ENCODE measurements at regions not wholly inside any gene's neighbourhood (a gene's known extent, or its start where the extent isn't known, plus 50 kb on each side); places are given as distances from the start of the nearest gene placed in this dataset.

DNA sequence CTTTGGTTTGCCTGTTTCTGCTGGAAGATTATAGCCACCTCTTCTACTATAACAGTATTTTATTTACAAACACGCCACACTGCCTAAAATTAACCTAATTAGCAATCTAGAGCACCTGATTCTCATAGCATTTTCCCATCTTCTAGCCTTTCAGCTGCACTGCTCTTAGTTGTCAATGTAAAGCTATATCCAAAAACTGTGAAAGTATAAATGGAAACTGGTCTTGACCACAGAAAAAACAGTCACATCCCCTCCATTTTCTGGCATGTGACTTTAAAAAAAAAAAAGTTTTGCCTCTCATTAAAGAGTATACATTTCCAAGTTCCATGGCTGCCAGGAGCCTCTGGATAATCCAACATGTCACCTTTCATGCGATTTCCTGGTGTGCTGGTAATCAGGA, 287.8 kb downstream of the DTWD2 start:
- TF ChIP-seq, protein P1, sequence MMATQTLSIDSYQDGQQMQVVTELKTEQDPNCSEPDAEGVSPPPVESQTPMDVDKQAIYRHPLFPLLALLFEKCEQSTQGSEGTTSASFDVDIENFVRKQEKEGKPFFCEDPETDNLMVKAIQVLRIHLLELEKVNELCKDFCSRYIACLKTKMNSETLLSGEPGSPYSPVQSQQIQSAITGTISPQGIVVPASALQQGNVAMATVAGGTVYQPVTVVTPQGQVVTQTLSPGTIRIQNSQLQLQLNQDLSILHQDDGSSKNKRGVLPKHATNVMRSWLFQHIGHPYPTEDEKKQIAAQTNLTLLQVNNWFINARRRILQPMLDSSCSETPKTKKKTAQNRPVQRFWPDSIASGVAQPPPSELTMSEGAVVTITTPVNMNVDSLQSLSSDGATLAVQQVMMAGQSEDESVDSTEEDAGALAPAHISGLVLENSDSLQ (IDR thresholded peaks at IDR 0.05), result no peak
- no peak for TF ChIP-seq BHLHE40 (IDR thresholded peaks at IDR 0.05; ENCODE audit: borderline replicate concordance)
- no peak for TF ChIP-seq SP1 (IDR thresholded peaks at IDR 0.05)
- TF ChIP-seq FOXA1 (IDR thresholded peaks at IDR 0.05), result no peak
- TF ChIP-seq ELF4 (IDR thresholded peaks at IDR 0.05), result no peak
- TF ChIP-seq FOXK2 (IDR thresholded peaks at IDR 0.05), result no peak
- no peak for TF ChIP-seq ZNF384 (IDR thresholded peaks at IDR 0.05)
- TF ChIP-seq SUZ12 (IDR thresholded peaks at IDR 0.05), result no peak
- no peak for TF ChIP-seq ARNT (IDR thresholded peaks at IDR 0.05)
- TF ChIP-seq NFRKB (IDR thresholded peaks at IDR 0.05), result no peak
- no peak for TF ChIP-seq FOXM1 (IDR thresholded peaks at IDR 0.05; ENCODE audit: borderline replicate concordance)
- no peak for TF ChIP-seq L3MBTL2 (conservative IDR thresholded peaks at IDR 0.05)
- TF ChIP-seq TARDBP (IDR thresholded peaks at IDR 0.05), result no peak
- no peak for TF ChIP-seq HDGF (IDR thresholded peaks at IDR 0.05; ENCODE audit: borderline replicate concordance)

All from HEK293T (cell line).